PC-9 (cell line): ENCODE measurements at regions not wholly inside any gene's neighbourhood (a gene's known extent, or its start where the extent isn't known, plus 50 kb on each side); places are given as distances from the start of the nearest gene placed in this dataset.

ENCODE experiments used
- EZH2 ChIP-seq: fragments of 200-600 bp; sonication (generic); IDR thresholded peaks from 2 replicates; pipeline ENCODE4 v1.8.0; 2017; ENCODE audit warnings: antibody characterized with exemption, low read depth
- TF ChIP-seq, protein P1 (sequence below): fragments of 200-600 bp; sonication (generic); conservative IDR thresholded peaks from 2 replicates; pipeline ENCODE4 v1.6.1; 2017; ENCODE audit warnings: mixed run types, antibody characterized with exemption, mild to moderate bottlenecking, moderate library complexity

DNA sequence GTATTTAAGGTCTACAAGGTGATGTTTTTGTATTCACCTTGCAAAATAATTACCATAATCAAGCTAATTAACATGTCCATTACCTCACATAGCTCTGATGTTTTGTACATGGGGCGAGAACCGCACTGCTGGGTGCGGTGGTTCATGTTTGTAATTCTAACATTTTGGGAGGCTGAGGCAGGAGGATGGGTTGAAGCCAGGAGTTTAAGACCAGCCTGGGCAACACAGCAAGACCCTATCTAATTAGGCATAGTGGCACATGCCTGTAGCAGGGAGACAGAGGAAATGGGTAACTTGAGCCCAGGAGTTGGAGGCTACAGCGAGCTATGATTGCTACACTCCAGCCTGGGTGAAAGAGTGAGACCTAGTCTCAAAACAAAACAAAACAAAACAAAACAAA is 248.2 kb upstream of the NSMCE3 start:
- TF ChIP-seq, protein P1, sequence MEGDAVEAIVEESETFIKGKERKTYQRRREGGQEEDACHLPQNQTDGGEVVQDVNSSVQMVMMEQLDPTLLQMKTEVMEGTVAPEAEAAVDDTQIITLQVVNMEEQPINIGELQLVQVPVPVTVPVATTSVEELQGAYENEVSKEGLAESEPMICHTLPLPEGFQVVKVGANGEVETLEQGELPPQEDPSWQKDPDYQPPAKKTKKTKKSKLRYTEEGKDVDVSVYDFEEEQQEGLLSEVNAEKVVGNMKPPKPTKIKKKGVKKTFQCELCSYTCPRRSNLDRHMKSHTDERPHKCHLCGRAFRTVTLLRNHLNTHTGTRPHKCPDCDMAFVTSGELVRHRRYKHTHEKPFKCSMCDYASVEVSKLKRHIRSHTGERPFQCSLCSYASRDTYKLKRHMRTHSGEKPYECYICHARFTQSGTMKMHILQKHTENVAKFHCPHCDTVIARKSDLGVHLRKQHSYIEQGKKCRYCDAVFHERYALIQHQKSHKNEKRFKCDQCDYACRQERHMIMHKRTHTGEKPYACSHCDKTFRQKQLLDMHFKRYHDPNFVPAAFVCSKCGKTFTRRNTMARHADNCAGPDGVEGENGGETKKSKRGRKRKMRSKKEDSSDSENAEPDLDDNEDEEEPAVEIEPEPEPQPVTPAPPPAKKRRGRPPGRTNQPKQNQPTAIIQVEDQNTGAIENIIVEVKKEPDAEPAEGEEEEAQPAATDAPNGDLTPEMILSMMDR: no peak
- no peak for TF ChIP-seq EZH2
